GM06990 (cell line): ENCODE measurements at regions not wholly inside any gene's neighbourhood (a gene's known extent, or its start where the extent isn't known, plus 50 kb on each side); places are given as distances from the start of the nearest gene placed in this dataset.

Experiments used
- DNase-seq: peaks from one replicate; pipeline ENCODE4 v3.0.0-alpha.2; 2011; ENCODE audit not compliant: insufficient read length; ENCODE audit errors: extremely low read depth
- H3K27me3 ChIP-seq: replicated peaks from 2 replicates; pipeline ENCODE4 v1.6.0; 2011; ENCODE audit warnings: low read length; ENCODE audit not compliant: control insufficient read depth, insufficient read depth
- H3K36me3 ChIP-seq: 2 replicates; pipeline ENCODE4 v1.5.1; 2011; ENCODE audit warnings: low read length; ENCODE audit not compliant: control insufficient read depth, insufficient read depth
- H3K4me3 ChIP-seq: replicated peaks from 2 replicates; pipeline ENCODE4 v1.5.1; 2011; ENCODE audit warnings: low read depth, mild to moderate bottlenecking, control low read depth, low read length
- CTCF ChIP-seq: IDR thresholded peaks from 2 replicates; pipeline ENCODE4 v1.5.1; 2011; ENCODE audit warnings: low read length, control low read depth, mild to moderate bottlenecking, inconsistent platforms; ENCODE audit not compliant: insufficient read depth, poor library complexity, severe bottlenecking

- Histone ChIP-seq H3K27me3 (no peaks in the 10 kb centered on the region), H3K36me3 (no peaks in the 10 kb centered on the region), H3K4me3 (no peak overlapping the region)
- DNase-seq, result no peak
- TF ChIP-seq CTCF, result no peak
Measured at GRCh38 chr4:12957108-12957507, 527.0 kb downstream of the RAB28 start.

DNA sequence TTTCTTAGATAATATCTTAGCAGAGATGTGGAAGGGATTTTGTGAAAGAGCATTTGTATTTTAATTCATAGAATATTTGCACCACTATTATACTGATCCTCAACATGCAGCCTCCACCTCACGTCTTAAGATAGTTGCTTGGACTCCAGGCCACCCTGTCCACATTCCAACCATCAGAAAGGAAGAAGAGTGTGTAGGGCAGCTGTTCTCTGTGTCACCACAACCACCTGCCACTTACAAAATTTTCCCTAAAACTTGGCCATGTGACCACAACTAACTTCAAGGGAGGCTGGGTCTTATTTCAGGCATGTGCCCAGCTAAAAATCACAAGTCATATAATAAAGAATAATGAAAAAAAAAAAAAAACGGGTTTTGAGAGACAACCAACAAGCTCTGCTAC is 528.1 kb downstream of the RAB28 start:
- no peak for TF ChIP-seq CTCF
- DNase-seq, result no peak
- no peaks in the 10 kb centered on the region for H3K27me3 ChIP-seq
- H3K4me3 ChIP-seq, result no peak overlapping the region
- no peaks in the 10 kb centered on the region for H3K36me3 ChIP-seq

DNA sequence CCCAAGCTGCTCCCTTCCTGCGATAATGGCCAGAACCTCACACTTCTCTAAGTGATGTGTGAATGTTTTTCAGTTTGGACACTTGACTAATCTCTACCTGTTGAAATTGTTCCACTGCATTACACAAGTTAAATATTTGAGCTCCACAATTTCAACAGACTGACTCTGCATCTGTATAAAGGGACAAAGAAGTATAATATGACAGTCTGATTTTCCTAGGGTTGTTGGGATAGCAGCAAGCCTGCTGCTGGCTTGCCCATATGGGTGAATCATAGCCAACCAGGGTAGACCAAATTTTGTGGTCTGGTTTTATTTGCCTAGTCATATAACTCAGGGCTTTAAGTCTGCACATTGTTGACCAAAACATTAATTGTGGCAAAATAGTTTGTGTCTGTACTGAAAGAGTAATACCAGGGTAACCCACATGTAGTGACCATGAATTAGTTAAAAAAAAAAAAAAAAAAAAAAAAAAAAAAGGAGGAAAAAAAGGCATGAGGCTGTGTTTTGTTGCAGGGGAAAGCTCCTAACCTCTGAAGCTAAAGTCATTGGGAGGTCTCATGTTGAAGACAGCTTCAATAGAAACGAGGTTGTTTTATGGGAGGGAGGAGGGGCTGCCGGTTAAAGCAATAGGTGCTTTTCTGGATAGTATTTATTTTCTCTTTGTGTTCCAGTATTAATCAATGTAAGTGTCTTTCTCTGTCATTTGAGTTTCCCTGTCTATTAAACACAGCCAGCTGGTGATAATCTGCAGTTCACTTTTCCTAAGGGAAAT is 534.2 kb downstream of the RAB28 start:
- no peaks in the 10 kb centered on the region for H3K27me3 ChIP-seq
- H3K36me3 ChIP-seq, result no peaks in the 10 kb centered on the region
- no peak overlapping the region for H3K4me3 ChIP-seq
- TF ChIP-seq CTCF, result no peak
- DNase-seq, result no peak

DNA sequence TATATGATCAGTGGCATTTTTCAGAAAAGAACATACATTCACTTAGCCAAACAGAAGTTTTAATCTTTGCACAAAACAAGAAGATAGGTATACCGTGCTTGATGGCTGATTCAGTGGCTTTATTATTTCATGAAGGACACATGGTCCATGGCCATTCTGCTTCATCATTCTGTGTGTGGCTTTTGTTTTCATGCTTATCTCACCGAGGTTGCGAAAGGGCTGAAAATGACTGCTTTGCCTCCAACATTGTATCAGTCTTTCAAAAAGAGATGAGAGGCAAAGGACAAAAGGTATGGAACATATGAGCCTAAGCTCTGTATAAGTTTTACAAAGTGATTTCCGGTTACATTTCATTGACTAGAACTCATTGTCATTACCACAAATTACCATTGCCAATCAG is 541.1 kb downstream of the RAB28 start:
- H3K4me3 ChIP-seq, result no peak overlapping the region
- no peak for TF ChIP-seq CTCF
- no peak for DNase-seq
- no peaks in the 10 kb centered on the region for H3K27me3 ChIP-seq
- H3K36me3 ChIP-seq, result no peaks in the 10 kb centered on the region

GRCh38 chr4:12933760-12934221 is 550.3 kb downstream of the RAB28 start:
- H3K27me3 ChIP-seq, result no peaks in the 10 kb centered on the region
- no peak for DNase-seq
- H3K4me3 ChIP-seq, result no peak overlapping the region
- no peak for TF ChIP-seq CTCF
- no peaks in the 10 kb centered on the region for H3K36me3 ChIP-seq
